Aorta (tissue), 5 donors: ENCODE measurements at regions not wholly inside any gene's neighbourhood (a gene's known extent, or its start where the extent isn't known, plus 50 kb on each side); places are given as distances from the start of the nearest gene placed in this dataset.

ENCODE experiments used
- ATAC-seq: fragments of 200-7000 bp; cut with Tn5 transposase; one replicate; pipeline ENCODE4 v1.9.1; 2022; ENCODE audit warnings: moderate library complexity; ENCODE audit not compliant: low FRiP score
- DNase-seq, 2 donors: peaks; one replicate each; pipeline ENCODE4 v3.0.0-alpha.2; 2020
- H3K27ac ChIP-seq, 2 donors: one replicate each; pipeline ENCODE4 v1.5.1; 2013; ENCODE audit warnings: low read length in 2 of 2, mild to moderate bottlenecking in 2 of 2, moderate library complexity in 2 of 2, control low read depth in 1 of 2, inconsistent platforms in 1 of 2, low read depth in 1 of 2
- H3K27me3 ChIP-seq, 2 donors: one replicate each; pipeline ENCODE4 v1.6.1; 2013; ENCODE audit warnings: control low read depth in 1 of 2, low read length in 1 of 2, mild to moderate bottlenecking in 1 of 2, moderate library complexity in 1 of 2; ENCODE audit not compliant: insufficient read depth in 2 of 2, control insufficient read depth in 1 of 2
- H3K36me3 ChIP-seq, 2 donors: one replicate each; pipeline ENCODE4 v1.6.1; 2013; ENCODE audit warnings: control low read depth in 1 of 2, low read length in 1 of 2, mild to moderate bottlenecking in 1 of 2; ENCODE audit not compliant: insufficient read depth in 2 of 2, control insufficient read depth in 1 of 2
- H3K4me1 ChIP-seq, 2 donors: one replicate each; pipeline ENCODE4 v1.6.1; 2013; ENCODE audit warnings: low read length in 2 of 2, control low read depth in 1 of 2, mild to moderate bottlenecking in 1 of 2, moderate library complexity in 1 of 2; ENCODE audit not compliant: insufficient read depth in 2 of 2, control insufficient read depth in 1 of 2
- H3K4me3 ChIP-seq, 2 donors: one replicate each; pipeline ENCODE4 v1.5.1; 2013; ENCODE audit warnings: low read length in 2 of 2, control low read depth in 1 of 2, mild to moderate bottlenecking in 1 of 2
- H3K9me3 ChIP-seq: one replicate; pipeline ENCODE4 v1.6.1; 2013; ENCODE audit warnings: mild to moderate bottlenecking, low read length; ENCODE audit not compliant: control insufficient read depth
- WGBS, 2 donors: extraction: QIAGEN DNeasy Blood & Tissue Kit; methylation state at CpG; one replicate each; pipeline ENCODE4 v1.1.7; 2013; 5-methylcytosine and 5-hydroxymethylcytosine counted together
- intact Hi-C, 2 donors: fragments of 100-400 bp; cut with DNase I; formaldehyde crosslinking; loops; one replicate each; pipeline versions ENCODE4 v1.14.2 to v1.15.0; 2022
- donor health status: healthy with polysubstance abuse.
- donor health status: Bipolar disorder and iron deficiency.
- donor health status: DM: no; HTN: no; CAD: no.
- donor health status: DM: no; HTN: no; CAD: no.
- donor health status: DM: yes; HTN: yes; CAD: no.

DNA sequence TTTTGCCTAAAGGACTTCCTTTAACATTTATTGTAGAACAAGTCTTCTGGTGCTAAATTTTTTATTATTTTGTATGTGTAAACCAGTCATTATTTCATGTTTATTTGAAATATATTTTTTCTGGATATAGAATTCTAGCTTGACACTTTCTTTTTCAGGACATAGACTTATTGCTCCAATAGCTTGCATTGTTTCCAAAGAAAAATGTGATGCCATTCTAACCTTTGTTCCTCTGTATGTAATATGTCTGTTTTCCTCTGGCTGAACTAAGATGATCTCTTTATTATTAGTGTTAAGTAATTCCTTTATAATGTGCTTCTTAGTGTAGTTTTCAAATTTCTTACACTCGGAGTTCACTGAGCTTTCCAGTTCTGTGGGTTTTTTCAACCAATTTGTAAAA lies 174.1 kb upstream of the STARD13 start:
- Histone ChIP-seq H3K27ac (no peak overlapping the region), H3K27me3 (no peaks in the 10 kb centered on the region), H3K36me3 (no peaks in the 10 kb centered on the region), H3K4me3 (no peak overlapping the region), H3K4me1 (peaks cover 4 to 5% of the 10 kb centered on the region in 2 donors), H3K9me3 (no peaks in the 10 kb centered on the region)
- DNase-seq (no peak), ATAC-seq (no peak)
- intact Hi-C loops = loop anchor here in 1 of 2 donors (10.0 kb wide), 1 partner anchor 175 kb away; the partner anchor contains the start of gene STARD13
- 98 to 100% methylated on average over 1 of the region's 1 CpG for WGBS, 2 donors

DNA sequence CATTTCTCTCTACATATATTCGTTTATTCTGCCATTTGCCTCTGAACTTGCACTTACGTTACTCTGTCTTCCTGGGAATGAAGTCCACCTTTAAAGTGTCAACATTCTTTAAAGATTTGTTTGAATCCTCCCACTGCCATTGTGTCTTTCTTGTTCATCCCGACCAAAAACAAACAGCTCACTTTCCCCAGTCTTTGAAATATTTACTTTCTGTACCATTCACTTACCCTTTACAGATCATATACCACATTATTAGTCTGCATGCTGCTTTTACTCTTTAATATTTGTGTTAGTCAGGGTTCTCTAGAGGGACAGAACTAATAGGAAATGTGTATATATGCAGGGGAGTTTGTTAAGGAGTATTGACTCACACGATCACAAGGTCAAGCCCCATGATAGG lies 176.6 kb upstream of the STARD13 start:
- Histone ChIP-seq H3K4me3 (no peak overlapping the region), H3K9me3 (no peaks in the 10 kb centered on the region), H3K27ac (no peak overlapping the region), H3K36me3 (no peaks in the 10 kb centered on the region), H3K27me3 (no peaks in the 10 kb centered on the region), H3K4me1 (no peaks in the 10 kb centered on the region)
- 76 to 84% methylated on average over 4 of the region's 4 CpGs for WGBS, 2 donors
- DNase-seq (no peak), ATAC-seq (no peak)
- intact Hi-C loops = no loop called here

DNA sequence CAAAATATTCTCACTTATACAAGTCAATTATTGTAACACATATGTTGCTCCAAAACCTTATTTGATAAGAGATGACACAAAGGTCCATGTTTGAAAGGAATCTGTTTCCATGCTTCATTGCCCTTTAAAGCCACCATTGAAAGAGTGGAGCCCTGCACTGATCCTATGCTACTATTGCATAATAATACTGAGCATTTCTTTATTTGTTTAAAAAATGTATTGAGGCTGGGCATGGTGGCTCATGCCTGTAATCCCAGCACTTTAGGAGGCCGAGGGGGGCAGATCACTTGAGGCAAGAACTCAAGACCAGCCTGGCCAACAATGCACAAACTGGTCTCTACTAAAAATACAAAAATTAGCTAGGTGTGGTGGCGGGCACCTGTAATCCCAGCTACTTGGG lies 178.8 kb upstream of the STARD13 start:
- intact Hi-C loops = no loop called here
- no peaks in the 10 kb centered on the region for H3K36me3 ChIP-seq

DNA sequence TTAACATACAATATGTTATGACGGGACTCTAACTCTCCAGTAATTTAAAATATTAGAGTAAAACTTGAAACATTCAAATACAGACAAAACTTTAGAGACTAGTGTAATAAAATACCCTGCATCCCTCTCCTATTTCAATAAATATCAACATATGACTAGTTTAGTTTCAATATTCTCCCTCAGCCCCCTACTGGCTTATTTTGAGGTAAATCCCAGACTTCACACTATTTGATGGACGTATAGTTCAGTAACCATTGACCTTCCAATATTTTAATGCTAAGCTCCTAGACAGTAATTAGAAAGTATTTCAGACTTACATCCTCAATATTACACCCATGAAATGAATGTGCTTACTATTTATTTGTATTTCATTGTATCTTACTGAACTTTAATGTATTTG lies 180.7 kb upstream of the STARD13 start:
- Histone ChIP-seq H3K9me3 (no peaks in the 10 kb centered on the region), H3K4me1 (no peaks in the 10 kb centered on the region), H3K36me3 (no peaks in the 10 kb centered on the region), H3K4me3 (no peak overlapping the region), H3K27me3 (no peaks in the 10 kb centered on the region), H3K27ac (no peak overlapping the region)
- DNase-seq (no peak), ATAC-seq (no peak)
- WGBS, 2 donors = 88 to 91% methylated on average over 2 of the region's 2 CpGs
- intact Hi-C loops = no loop called here

More for the DNA sequence above, 178.8 kb upstream of the STARD13 start:
- H3K4me3 ChIP-seq = no peak overlapping the region
- no peaks in the 10 kb centered on the region for H3K27me3 ChIP-seq
- DNase-seq (no peak), ATAC-seq (no peak)
- WGBS, 2 donors = 94% methylated on average over 2 of the region's 2 CpGs
- no peaks in the 10 kb centered on the region for H3K9me3 ChIP-seq
- no peaks in the 10 kb centered on the region for H3K4me1 ChIP-seq
- no peak overlapping the region for H3K27ac ChIP-seq

DNA sequence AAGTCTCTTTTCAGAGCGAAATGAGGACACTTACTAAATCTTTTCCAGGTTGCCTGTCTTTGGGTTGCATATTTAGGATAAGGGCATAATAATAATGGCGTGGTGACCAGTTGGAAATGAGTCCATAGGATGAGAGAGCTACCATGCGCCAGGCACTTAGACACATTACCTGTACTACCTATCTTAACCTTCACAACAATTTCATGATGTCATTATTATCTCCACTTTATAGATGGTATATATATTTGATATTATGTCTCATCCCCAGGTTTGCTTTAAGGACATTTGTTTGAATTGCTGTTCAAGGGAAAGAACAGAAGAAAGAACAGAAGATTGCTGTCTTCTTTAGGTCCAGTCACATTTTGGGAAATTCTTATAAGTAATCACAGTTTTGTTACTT lies 182.0 kb upstream of the STARD13 start:
- DNase-seq (no peak), ATAC-seq (no peak)
- Histone ChIP-seq H3K4me3 (no peak overlapping the region), H3K9me3 (no peaks in the 10 kb centered on the region), H3K4me1 (no peaks in the 10 kb centered on the region), H3K27ac (no peak overlapping the region), H3K36me3 (no peaks in the 10 kb centered on the region), H3K27me3 (no peaks in the 10 kb centered on the region)
- intact Hi-C loops = no loop called here
- 96 to 100% methylated on average over 3 of the region's 3 CpGs for WGBS, 2 donors

DNA sequence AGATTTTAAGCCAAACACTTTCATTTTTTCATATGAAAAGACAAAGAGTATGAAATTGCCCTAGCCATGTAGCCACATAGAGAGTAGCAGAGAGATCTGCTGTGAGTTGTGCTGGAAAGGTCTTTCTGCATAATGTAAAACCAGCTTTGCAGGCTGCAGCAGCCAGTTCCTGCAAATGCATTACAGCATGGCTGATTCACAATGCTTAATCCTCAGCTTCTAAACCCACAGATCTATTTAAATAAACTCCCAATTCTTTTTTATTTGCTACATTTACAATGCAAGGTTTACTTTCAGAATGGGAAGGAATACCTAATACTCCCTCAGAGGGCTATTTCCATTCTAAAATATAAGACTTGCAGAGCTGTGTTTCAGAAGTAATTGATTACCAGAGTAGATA lies 185.6 kb upstream of the STARD13 start:
- no peak overlapping the region for H3K4me3 ChIP-seq
- no peak overlapping the region for H3K27ac ChIP-seq
- no peaks in the 10 kb centered on the region for H3K4me1 ChIP-seq
- no peaks in the 10 kb centered on the region for H3K36me3 ChIP-seq
- peaks cover 2% of the 10 kb centered on the region for H3K9me3 ChIP-seq
- intact Hi-C loops = no loop called here
- no peaks in the 10 kb centered on the region for H3K27me3 ChIP-seq
- no peak for ATAC-seq
- DNase-seq = no peak

DNA sequence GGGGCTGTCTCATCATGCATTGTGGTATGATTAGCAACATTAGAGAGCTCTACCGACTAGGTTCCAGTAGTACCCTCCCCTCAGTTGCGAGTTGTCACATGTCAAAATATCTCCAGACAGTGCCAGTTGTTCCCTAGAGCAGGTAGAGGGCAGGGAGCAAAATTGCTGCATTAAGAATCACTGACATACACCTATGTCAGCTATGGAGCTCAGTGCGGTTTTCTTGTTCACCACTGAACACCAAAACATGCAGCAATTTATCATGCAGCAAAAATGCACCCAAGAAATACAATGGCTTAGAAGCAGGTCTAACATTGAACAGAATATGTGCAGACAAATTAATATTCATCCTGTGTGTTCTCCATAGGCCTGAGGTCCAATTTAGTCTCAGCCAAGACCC lies 186.9 kb upstream of the STARD13 start:
- no peaks in the 10 kb centered on the region for H3K4me1 ChIP-seq
- intact Hi-C loops = no loop called here
- peaks cover 2% of the 10 kb centered on the region for H3K9me3 ChIP-seq
- ATAC-seq (no peak), DNase-seq (no peak)
- H3K36me3 ChIP-seq = no peaks in the 10 kb centered on the region
- no peaks in the 10 kb centered on the region for H3K27me3 ChIP-seq
- H3K27ac ChIP-seq = no peak overlapping the region
- 51 to 71% methylated on average over 3 of the region's 3 CpGs for WGBS, 2 donors
- no peak overlapping the region for H3K4me3 ChIP-seq

DNA sequence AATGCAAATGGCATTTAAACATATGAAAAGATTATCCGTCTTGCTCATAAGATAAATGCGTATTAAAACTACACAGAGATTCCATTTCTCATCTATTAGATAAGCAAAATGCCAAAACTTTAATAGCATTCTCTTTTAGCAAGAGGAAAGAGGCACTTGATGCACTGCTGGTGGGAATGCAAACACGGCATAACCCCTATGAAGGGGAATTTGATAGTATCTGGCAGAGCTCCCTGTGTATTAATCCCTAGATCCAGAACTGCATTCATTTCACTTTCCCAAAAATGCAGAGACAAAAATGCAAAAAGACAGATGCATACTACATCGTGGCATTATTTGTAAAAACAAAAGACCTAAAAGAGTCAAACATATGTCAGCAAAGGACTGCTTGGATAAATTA lies 193.6 kb upstream of the STARD13 start:
- intact Hi-C loops = no loop called here
- 87 to 88% methylated on average over 4 of the region's 4 CpGs for WGBS, 2 donors
- H3K27me3 ChIP-seq = no peaks in the 10 kb centered on the region
- no peak overlapping the region for H3K4me3 ChIP-seq
- H3K4me1 ChIP-seq = no peaks in the 10 kb centered on the region
- H3K9me3 ChIP-seq = peaks cover 5% of the 10 kb centered on the region
- H3K27ac ChIP-seq = no peak overlapping the region
- no peak for DNase-seq
- ATAC-seq = no peak
- H3K36me3 ChIP-seq = no peaks in the 10 kb centered on the region

DNA sequence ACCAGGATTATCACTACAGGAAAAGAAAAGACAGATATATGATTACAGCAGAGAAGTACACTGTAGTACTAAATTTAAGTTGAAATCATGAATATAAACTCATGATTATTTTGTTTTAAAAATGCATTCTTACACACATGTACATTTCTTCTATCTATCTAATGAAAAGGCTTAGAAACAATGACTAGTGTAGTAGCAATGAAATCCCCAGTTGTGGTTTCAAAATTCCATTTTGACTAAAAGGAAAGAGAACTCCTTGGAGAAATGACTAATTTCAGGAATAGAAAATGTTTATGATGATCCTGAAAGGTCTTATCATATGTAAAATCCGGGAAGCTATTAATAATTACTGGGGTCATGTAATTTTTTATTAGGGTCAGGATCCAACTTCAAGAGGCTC lies 195.0 kb upstream of the STARD13 start:
- peaks cover 5% of the 10 kb centered on the region for H3K9me3 ChIP-seq
- DNase-seq (no peak), ATAC-seq (no peak)
- no peaks in the 10 kb centered on the region for H3K27me3 ChIP-seq
- H3K36me3 ChIP-seq = no peaks in the 10 kb centered on the region
- no peak overlapping the region for H3K4me3 ChIP-seq
- WGBS, 2 donors = 75 to 82% methylated on average over 1 of the region's 1 CpG
- no peak overlapping the region for H3K27ac ChIP-seq
- no peaks in the 10 kb centered on the region for H3K4me1 ChIP-seq
- intact Hi-C loops = no loop called here
